ENCODE measurements at regions not wholly inside any gene's neighbourhood (a gene's known extent, or its start where the extent isn't known, plus 50 kb on each side); places are given as distances from the start of the nearest gene placed in this dataset.

GRCh38 chr1:95386915-95387314 is 152.9 kb downstream of the RWDD3 start:
- no peak for DNase-seq (ENCODE audit: low spot score)
- Histone ChIP-seq H3K27ac (ENCODE audit: low read depth in 1 of 2, low read length in 2 of 2) (no peak overlapping the region), H3K4me1 (ENCODE audit: control insufficient read depth in 4 of 4, insufficient read depth in 4 of 4, low read length in 3 of 4) (no peaks in the 10 kb centered on the region), H3K36me3 (ENCODE audit: control insufficient read depth in 4 of 4, insufficient read depth in 3 of 4, low read depth in 1 of 4, low read length in 3 of 4) (no peaks in the 10 kb centered on the region), H3K4me3 (ENCODE audit: low read depth in 1 of 3, low read length in 3 of 3) (no peak overlapping the region), H3K9ac (ENCODE audit: low read depth in 1 of 2, low read length in 2 of 2) (no peak overlapping the region), H3K9me3 (ENCODE audit: control insufficient read depth in 4 of 4, low read length in 3 of 4) (no peaks in the 10 kb centered on the region), H3K27me3 (ENCODE audit: control insufficient read depth in 4 of 4, insufficient read depth in 4 of 4, low read length in 3 of 4) (peaks cover 0 to 3% (median 0%) of the 10 kb centered on the region in 4 donors)
- 73% methylated on average over 5 of the region's 5 CpGs for WGBS
- no peak for TF ChIP-seq YY1 (IDR thresholded peaks at IDR 0.05)
- no peak for TF ChIP-seq RAD21 (IDR thresholded peaks at IDR 0.05)
- no peak for TF ChIP-seq MAX (IDR thresholded peaks at IDR 0.05)
- TF ChIP-seq SP1 (IDR thresholded peaks at IDR 0.05): no peak
- no peak for TF ChIP-seq TAF1 (conservative IDR thresholded peaks at IDR 0.05)
- TF ChIP-seq EGR1 (IDR thresholded peaks at IDR 0.05; ENCODE audit: low read depth in 2 of 2): no peak
- no peak for TF ChIP-seq GABPA (IDR thresholded peaks at IDR 0.05 in 1 of 2, conservative IDR thresholded peaks at IDR 0.05 in 1 of 2)
- TF ChIP-seq RXRA (IDR thresholded peaks at IDR 0.05): no peak
- no peak for TF ChIP-seq FOXA1 (IDR thresholded peaks at IDR 0.05)
- no peak for TF ChIP-seq HNF4G (IDR thresholded peaks at IDR 0.05)
- no peak for TF ChIP-seq JUND (IDR thresholded peaks at IDR 0.05)
- no peak for TF ChIP-seq ATF3 (IDR thresholded peaks at IDR 0.05)
- TF ChIP-seq REST (IDR thresholded peaks at IDR 0.05): no peak
- TF ChIP-seq HNF4A (conservative IDR thresholded peaks at IDR 0.05): no peak
- TF ChIP-seq FOXA2 (IDR thresholded peaks at IDR 0.05): no peak

GRCh38 chr1:95388031-95388430 is 154.0 kb downstream of the RWDD3 start:
- DNase-seq (ENCODE audit: low spot score): no peak
- H3K36me3 ChIP-seq (ENCODE audit: control insufficient read depth in 4 of 4, insufficient read depth in 3 of 4, low read depth in 1 of 4, low read length in 3 of 4): no peaks in the 10 kb centered on the region
- no peak for TF ChIP-seq EGR1 (IDR thresholded peaks at IDR 0.05; ENCODE audit: low read depth in 2 of 2)
- no peak for TF ChIP-seq JUND (IDR thresholded peaks at IDR 0.05)
- TF ChIP-seq FOXA1 (IDR thresholded peaks at IDR 0.05): no peak
- TF ChIP-seq MAX (IDR thresholded peaks at IDR 0.05): no peak
- no peak for TF ChIP-seq YY1 (IDR thresholded peaks at IDR 0.05)
- TF ChIP-seq HNF4G (IDR thresholded peaks at IDR 0.05): no peak
- TF ChIP-seq GABPA (IDR thresholded peaks at IDR 0.05 in 1 of 2, conservative IDR thresholded peaks at IDR 0.05 in 1 of 2): no peak
- TF ChIP-seq ATF3 (IDR thresholded peaks at IDR 0.05): no peak
- TF ChIP-seq HNF4A (conservative IDR thresholded peaks at IDR 0.05): no peak
- no peak for TF ChIP-seq REST (IDR thresholded peaks at IDR 0.05)
- no peak for TF ChIP-seq TAF1 (conservative IDR thresholded peaks at IDR 0.05)
- no peak for TF ChIP-seq ZBTB33 (IDR thresholded peaks at IDR 0.05)
- no peak for TF ChIP-seq RXRA (IDR thresholded peaks at IDR 0.05)
- TF ChIP-seq NR2F2 (IDR thresholded peaks at IDR 0.05): no peak
- TF ChIP-seq CTCF (IDR thresholded peaks at IDR 0.05; ENCODE audit: low read depth, low read length, missing input control): no peak
- TF ChIP-seq SP1 (IDR thresholded peaks at IDR 0.05): no peak
- TF ChIP-seq FOXA2 (IDR thresholded peaks at IDR 0.05): no peak
- TF ChIP-seq RAD21 (IDR thresholded peaks at IDR 0.05): no peak
- no peak overlapping the region for H3K27ac ChIP-seq (ENCODE audit: low read depth in 1 of 2, low read length in 2 of 2)
- no peaks in the 10 kb centered on the region for H3K4me1 ChIP-seq (ENCODE audit: control insufficient read depth in 4 of 4, insufficient read depth in 4 of 4, low read length in 3 of 4)
- H3K9ac ChIP-seq (ENCODE audit: low read depth in 1 of 2, low read length in 2 of 2): no peak overlapping the region
- H3K27me3 ChIP-seq (ENCODE audit: control insufficient read depth in 4 of 4, insufficient read depth in 4 of 4, low read length in 3 of 4): peaks cover 0 to 3% (median 0%) of the 10 kb centered on the region in 4 donors
- 70% methylated on average over 3 of the region's 3 CpGs for WGBS
- H3K9me3 ChIP-seq (ENCODE audit: control insufficient read depth in 4 of 4, low read length in 3 of 4): no peaks in the 10 kb centered on the region
- no peak overlapping the region for H3K4me3 ChIP-seq (ENCODE audit: low read depth in 1 of 3, low read length in 3 of 3)

Measured in liver (tissue), 8 donors.